ENCODE measurements at regions not wholly inside any gene's neighbourhood (a gene's known extent, or its start where the extent isn't known, plus 50 kb on each side); places are given as distances from the start of the nearest gene placed in this dataset.

- TF ChIP-seq POLR2AphosphoS5 (IDR thresholded peaks at IDR 0.05) (no peak), CTCF (IDR thresholded peaks at IDR 0.05) (no peak), POLR2A (IDR thresholded peaks at IDR 0.05) (no peak), EP300 (IDR thresholded peaks at IDR 0.05; ENCODE audit: low read depth) (no peak)
These were observed 355.1 kb downstream of the PDHA2 start for GRCh38 chr4:96194993-96195392.

Measured in transverse colon (tissue), 4 donors.